ENCODE measurements at regions not wholly inside any gene's neighbourhood (a gene's known extent, or its start where the extent isn't known, plus 50 kb on each side); places are given as distances from the start of the nearest gene placed in this dataset.
"Not testable (repeated sequence)": the region's sequence is repeated elsewhere in the genome, so short reads cannot be mapped to it uniquely, and the experiment has no call there.

DNA sequence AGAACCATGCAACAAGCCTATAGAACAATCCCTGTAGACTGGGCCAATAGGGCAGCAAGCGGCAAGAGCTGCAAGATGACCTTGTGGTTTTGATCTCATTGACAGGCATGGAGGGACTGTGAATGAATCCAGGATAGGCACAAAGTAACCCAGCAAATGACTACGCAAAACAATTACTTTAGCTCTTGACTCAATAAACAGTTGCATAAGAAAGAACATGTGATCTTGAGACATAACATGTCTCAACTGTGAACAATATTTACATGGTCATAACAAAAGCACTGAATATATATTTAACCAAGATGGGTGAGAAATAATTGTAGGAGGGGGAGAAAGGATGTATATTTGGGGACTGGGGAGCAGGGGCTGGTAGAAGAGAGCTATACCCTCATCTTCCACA is 313.7 kb upstream of the CDH5 start:
- DNase-seq (ENCODE audit: low spot score), result no peak

DNA sequence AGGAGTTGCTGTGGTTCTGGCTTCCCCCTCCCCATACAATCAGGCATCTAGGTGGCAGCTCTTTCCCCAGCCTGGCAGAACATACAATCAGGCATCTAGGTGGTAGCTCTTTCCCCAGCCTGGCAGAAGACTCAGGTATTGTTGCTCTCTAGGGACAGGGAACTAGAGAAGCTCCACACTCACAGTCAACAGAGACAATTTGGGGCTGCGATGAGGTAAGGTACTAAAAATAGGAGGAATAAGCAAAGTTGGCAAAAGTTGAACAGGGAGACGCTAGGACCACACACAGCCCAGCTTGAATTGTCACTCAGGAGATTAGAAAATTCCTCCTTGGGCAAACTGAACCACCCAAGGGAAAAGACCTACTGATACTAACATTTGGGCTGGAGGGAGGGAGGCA is 315.5 kb upstream of the CDH5 start:
- no peak for DNase-seq (ENCODE audit: low spot score)

DNA sequence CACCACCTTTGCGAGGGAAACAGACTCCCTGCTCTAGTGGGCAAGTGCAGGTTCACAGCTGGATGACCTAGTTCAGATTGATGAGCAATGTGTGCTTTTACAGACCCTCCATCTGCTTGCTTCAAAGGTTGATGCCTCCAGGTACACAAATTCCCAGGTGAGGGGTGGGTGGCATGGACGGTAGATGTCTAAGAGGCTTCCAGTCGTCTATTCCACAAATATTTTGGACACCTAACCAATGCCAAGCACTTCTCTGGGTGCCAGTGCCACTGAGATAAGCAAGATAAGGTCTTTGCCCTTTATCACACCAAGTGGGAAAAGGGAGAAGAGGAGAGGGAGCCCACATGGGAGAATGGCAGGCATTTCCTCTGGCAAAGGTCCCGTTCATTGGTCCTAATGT is 316.6 kb upstream of the CDH5 start:
- DNase-seq (ENCODE audit: low spot score), result no peak

DNA sequence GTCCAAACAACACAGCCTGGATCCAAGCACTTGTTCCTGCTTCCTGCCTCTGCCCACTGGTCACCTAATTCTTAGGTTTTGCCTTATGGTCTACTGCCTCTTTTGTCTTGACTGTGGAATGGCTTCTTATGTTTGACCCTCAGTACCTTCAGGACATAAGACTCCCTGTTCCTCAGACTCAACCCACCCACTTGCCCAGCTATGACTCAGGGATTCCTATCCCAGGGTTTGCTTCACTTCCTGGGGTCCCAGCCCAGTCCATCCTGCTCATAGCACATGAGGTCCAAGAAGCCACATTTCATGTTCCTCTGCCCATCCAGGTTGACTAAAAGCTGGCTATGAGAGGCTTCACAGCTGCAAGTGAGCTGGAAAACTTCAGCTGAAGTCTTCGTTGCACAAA is 320.9 kb upstream of the CDH5 start:
- DNase-seq (ENCODE audit: low spot score), result no peak

DNA sequence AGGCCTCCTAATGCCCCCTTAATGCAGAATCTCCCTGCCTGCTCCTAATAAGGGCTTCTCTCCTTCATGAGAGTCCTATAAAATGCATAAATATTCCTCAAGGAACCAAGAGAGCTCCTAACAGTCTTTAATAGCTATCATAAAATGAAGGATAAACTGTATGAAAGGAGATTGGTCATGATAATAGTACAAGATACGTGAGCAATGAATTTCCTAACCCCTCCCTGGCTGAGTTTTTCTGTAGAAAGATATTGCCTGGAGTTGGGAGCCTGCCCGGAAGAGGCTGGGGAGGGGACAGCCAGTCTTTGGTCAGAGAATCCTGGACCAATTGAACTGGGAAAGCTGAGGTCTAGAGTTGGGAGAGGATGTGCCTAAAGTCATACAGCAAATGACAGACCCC is 321.9 kb upstream of the CDH5 start:
- DNase-seq (ENCODE audit: low spot score), result no peak

DNA sequence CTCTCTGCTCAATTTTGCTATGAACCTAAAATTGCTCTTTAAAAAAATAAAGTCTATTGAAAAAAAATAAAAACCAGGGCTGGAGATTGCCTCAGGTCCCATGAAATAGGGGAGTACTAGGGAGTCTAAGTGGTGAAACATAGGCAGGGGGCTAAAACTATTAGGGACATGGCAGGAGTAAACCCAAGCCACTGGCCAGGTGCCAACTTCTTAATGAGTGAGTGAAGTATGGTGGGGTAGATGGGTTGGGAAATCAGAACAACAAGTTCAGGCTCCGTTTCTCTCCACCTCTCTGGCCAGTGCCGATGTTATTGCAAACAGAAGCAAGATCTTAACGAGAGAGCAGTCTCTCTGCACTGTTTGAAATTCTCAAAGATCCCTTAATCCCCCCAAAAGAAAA is 322.4 kb upstream of the CDH5 start:
- no peak for DNase-seq (ENCODE audit: low spot score)

DNA sequence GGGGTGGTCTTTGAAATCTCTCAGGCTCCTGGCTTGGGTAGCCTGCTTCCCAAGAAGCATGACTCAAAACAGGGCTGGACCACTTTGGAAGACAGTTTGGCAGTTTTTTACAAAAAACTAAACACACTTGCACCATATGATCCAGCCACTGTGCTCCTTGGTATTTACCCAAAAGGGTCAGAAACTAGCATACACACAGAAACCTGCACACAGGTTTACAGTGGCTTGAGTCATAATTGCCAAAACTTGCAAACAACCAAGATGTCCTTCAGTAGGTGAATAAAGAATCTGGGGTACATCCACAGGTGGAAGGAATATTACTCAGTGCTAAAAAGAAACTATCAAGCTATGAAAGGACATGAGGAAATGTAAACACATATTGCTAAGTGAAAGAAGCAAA is 323.2 kb upstream of the CDH5 start:
- no peak for DNase-seq (ENCODE audit: low spot score)

DNA sequence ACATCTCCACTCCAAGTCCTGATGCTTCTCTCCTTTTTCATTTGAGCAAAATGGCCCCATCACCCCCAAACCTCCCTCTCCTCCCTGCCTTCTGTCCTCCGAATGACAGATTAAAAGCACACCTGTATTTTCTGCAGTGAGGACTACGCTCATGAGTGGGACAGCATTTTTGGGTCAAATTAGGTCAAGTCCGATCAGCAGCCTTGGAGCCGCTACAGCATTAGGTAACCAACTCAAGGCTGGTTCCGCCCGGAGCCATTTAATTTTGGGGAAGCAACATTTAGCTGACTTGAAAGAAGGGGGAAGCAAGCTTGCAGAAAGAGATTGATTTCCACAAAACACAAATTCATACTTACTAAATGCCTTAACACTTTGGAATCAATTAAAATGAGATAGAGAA is 324.1 kb upstream of the CDH5 start:
- DNase-seq (ENCODE audit: low spot score), result no peak

DNA sequence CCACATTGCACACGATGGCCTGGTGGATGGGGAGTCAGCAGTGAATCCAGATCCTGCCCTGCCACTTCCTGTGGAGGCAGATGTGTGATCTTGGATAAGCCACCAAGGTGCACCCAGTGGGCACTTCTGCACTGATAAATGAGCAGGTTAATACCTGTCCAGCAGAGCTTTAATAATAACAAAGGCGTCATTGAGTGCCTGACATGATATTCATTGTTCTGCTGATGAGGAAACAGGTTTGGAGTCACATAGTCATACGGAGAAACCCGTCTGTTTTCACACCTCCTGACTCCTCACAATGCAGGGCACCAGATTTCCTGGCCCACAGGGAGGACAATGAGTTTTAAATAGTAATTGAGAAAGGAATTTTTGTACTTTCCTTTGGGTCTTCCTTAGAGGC is 324.6 kb upstream of the CDH5 start:
- DNase-seq (ENCODE audit: low spot score), result no peak

DNA sequence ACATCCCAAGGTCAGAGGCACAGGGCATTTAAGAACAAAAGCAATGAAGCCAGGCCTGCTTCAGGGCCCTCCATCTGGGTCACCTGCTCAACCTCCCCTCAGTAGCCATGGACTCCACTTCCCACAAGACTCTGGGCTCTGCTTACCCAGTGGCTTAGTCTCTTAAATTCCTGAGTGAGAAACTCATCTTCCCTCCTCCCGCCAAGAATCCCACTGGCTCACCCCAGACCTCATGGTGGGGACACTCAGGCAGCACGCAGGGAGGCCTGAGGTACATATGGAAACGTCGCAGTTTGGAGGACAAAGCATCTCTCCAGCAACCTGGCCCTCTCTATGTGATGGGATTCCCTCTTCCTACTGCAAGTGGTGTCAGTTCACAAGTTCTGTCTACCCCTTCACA is 326.7 kb upstream of the CDH5 start:
- no peak for DNase-seq (ENCODE audit: low spot score)

DNA sequence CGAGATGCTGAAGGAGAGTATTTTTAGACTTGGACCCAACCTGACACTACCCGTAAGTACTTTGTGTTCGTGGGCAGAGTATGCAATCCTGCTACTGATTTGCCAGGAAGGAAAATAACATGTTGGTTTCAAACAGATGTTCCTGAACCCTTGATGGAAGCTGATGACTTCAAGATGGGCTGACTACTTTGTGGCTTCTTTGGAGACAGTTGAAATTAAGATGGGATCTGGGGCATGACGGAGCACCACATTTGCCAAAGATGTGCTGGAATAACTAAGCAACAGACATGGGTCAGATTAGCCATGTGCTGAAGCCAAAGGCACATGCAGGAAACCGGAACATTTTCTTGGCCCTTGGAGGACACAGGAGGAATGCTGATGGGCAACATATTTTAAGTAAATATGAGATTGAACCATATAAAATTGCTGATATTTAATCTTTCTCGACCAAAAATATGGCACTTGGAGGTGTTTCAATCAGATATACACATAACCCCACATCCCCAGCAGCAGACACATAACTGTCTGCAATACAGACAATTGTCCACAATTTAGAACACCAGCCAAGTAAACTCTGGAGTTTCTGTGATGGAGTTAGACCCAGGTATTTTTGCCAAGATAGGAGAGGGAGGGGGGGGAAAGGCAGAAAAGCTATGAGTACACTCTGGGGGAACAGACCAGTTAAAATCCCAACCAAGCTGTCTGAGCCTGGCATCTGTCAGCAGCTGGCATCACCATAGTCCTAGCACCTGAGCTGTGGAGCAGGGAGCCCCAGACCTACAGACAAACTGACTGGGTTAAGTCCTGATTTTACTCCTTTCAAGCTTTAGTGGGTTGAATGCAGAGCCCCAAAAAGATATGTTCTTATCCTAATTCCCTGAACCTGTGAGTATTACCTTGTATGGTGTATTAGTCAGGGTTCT is 329.4 kb upstream of the CDH5 start:
- DNase-seq (ENCODE audit: low spot score), result no peak

DNA sequence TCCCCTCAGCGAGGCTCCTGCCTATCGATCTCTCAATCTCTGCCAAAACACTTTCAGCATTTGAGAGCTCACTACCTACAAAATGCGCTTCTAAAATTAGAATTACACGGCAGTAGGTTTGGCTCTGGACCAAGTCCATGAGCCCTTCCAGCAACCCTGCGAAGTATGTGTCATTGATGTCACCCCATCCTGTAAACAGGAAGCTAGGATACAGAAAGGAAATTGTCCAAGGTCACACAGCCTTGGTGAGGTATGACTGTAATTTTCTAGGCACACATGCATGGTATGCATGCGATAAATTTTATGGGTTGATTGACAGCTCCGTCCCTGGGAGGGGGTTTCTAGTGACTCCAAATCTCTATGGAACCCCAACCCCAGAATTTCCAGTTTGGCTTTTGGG is 330.3 kb upstream of the CDH5 start:
- no peak for DNase-seq (ENCODE audit: low spot score)

DNA sequence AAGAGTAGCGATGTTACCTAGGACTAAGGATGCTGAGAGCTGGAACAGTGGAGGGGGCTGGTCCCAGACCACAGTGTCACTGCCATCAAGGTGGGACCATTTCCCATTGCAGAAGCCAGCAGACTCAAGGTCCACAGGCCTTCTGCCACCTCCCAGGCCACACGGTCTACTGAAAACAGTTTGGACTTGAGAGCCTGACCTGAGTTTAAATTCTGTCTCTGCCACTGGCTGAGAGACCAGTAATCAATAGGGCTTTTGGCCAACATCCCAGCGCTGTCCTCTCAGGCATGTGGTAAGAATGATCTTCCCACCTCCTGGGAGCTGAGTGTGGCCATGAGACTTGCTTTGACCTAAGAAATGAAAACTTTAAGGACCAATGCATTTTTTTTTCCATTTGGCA is 331.4 kb upstream of the CDH5 start:
- DNase-seq (ENCODE audit: low spot score), result no peak

DNA sequence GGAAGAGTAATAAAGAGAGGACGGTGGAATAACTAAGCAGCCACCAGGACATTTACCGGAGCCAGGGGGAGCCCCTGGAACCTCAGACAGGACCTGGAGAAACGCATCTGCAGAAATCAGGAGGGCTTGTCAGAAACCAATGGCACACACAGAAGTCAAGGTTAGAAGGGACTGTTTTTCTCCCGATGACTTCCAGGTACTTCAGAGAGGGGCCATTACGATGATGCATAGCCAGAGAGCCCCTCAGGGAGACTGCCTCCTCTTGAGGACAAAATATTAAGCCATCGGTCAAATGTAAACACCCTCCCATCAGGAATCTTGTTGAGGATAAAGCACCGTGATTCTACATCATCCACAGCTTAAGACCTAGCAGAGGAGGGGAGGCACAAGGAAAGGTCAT is 333.6 kb upstream of the CDH5 start:
- no peak for DNase-seq (ENCODE audit: low spot score)

DNA sequence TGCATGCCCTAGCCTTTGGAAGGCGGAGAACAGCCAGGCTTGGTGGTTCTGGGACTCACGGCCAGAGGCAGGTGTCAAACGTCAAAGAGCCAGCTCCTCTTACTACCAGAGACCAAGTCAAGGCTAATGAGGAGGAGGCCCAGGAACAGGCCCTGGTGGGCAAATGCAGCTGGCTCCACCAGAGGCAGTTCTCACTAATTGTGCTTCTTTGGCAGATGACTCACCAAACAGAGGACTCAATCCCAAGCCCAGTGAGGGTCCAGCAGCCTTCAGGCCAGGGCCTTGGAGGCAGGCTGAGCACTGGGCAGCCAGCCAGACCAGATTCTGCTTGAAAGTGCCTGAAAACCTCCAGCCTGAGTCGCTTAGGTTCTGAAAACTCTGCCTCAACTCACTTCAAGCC is 336.5 kb upstream of the CDH5 start:
- no peak for DNase-seq (ENCODE audit: low spot score)

DNA sequence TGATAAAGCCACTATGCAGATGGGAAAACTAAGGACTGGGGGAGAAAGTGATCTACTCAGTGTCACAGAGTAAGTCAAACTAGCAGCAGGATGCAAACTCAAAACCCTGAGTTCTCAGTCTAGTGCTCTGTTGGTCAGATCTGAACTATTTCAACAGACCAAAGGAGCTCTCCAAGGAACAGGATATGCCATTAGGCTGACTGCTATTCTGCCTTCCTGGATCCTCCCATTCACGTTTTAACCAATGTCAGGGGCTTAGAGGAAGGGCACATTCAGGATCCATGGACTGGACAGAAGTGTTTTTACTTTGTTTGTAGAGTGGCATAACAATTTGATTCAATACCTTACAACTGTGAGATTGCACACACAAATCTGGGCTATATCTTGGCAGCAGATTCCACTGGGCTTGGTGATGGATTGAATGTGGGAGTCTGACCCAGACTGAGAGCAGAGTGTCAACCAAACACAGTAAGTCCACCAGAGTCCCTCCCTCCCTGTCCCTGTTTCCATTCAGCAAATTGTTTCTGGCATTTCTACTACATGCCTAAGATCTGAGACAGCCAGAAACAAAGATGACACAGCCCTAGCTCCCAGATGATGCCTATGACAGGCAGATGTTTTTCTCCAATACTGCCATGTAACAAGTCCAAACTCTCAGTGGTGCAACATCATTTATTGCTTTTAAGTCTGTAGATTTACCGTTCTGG is 337.8 kb upstream of the CDH5 start:
- DNase-seq (ENCODE audit: low spot score), result no peak

DNA sequence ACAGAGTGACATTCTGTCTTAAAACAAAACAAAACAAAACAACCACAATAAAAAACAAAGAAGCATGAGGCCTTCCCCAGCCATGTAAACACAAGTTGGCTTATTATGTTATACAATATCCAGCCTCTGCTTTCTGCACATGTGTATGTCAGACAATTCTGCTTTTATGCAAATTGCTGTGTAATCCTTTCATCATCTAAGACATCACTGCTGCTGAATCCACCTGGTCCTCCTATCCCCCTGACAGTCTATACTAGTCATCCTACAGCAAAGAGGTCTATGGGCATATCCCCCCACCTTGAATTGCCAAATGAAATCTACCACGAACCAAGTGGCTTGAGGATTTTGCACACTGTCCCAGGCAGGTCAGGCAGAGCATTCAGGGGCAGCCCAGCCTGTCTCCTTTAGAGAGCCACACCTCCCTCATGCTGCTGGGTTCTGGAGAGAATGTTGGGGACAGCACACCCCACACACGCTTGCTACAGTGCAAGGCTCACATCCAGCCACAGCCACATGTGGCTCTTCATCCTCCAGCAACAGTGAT is 339.6 kb upstream of the CDH5 start:
- no peak for DNase-seq (ENCODE audit: low spot score)

DNA sequence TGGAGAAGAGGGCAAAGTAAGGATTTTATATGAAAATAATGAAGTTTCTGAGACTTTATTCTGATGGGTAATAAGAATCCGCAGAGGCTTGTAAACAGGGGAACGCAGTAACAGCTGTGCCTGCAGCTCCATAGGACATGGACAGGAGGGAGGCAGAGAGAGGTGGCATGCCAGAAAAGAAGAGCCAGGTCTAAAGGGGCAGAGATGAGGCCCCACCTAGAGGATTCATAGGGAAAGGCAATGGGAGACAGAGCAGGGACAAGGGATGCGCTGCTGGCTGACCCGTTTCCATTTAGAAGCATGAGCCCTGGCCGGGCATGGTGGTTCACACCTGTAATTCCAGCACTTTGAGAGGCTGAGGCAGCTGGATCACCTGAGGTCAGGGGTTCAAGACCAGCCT is 340.3 kb upstream of the CDH5 start:
- no peak for DNase-seq (ENCODE audit: low spot score)

DNA sequence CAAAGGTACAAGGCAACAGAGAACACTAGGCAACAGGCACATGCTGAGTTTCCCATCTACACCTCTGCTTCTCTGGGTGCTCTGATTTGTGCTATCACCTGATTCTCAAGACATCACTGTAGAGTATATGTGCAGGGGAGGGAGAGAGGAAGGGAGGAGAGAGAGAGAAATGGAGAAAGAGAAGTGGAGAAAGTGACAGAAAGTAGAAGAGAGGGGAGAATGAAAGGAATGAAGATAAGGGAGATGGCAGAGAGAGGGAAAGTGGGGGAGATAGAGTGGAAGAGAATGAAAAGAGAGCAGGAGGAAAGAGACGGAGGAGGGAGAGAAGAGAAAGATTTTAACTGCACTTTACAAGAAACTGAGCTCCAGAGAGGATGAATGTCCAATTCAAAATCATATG is 340.7 kb upstream of the CDH5 start:
- DNase-seq (ENCODE audit: low spot score), result no peak

DNA sequence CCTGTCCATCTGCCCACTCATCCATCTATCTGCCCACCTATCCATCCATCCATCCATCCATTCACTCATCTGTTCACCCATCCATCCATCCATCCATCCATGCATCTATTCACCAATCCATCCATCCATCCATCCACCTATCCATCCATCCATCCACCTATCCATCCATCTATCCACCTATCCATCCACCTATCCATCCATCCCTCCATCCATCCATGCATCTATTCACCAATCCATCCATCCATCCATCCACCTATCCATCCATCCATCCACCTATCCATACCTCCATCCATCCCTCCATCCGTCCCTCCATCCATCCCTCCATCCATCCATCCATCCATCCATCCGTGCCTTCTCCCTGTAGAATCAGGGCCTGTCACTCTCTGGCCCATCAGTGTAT is 341.9 kb upstream of the CDH5 start:
- DNase-seq (ENCODE audit: low spot score), result not testable (repeated sequence)

DNA sequence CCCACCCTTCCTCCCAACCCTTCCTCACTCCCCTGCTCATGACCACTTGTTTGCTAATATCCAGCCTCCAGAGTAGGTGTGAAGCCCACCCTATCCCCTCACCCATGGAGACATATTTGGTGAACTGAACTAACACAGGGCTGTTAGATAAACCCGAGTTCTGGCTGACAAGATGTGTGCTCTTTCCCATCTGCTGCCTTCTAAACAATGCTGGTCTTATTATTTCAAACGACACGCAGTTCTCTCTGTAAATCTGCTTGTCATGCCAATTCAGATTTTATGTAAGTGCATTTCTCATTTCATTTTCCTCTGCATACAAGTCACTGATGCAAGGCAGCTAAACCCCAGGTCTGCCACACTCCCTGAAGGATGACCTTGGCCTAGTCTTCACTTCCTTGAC is 343.0 kb upstream of the CDH5 start:
- no peak for DNase-seq (ENCODE audit: low spot score)

DNA sequence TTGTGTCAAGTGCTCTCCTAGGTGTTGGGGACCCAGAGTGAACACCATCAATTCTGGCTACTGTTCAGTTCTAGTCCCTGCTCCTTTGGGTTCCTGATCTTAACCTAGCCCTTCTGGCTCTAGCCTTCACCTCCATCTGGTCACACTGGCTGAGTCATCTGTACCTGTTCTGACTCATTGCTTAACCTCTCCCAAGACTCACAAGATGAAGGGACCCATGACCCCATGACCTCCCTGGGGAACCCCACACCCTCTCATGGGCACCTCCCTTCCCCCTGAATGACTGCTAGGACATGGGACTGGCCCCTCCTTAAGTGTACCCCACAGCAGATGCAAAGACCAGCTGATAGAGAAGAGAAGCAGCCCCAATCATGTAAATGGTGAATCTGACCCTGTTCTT is 345.8 kb upstream of the CDH5 start:
- DNase-seq (ENCODE audit: low spot score), result no peak

DNA sequence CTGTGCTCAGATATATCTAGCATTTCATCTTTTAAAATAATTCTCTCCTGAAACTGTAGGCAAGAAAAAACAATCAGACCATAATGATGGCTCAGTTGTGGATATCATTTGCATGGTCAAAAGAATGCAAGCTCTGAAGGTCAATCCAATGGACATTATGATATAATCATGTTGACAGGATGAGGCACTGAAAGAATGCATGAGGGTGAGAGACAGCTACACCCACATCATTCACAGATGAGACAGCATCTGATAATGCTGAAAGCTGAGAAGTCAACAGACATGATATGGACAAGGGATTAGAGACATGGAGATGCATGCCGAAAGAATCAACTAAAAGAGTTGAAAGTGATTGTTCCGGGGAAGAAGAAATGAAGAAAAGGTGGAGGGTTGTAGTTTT is 346.4 kb upstream of the CDH5 start:
- no peak for DNase-seq (ENCODE audit: low spot score)
